OCI-LY7 (cell line): ENCODE measurements at regions not wholly inside any gene's neighbourhood (a gene's known extent, or its start where the extent isn't known, plus 50 kb on each side); places are given as distances from the start of the nearest gene placed in this dataset.

Experiments used
- BruUV-seq: library from RNA; stranded (reverse); fragments of 400-500 nt; replicated peaks from 2 replicates; lab custom pipeline; 2021; lab: Mats Ljungman, UMichigan
- CTCF ChIA-PET: fragments of 300-600 bp; sonication (Branson Sonifier 250); formaldehyde crosslinking; loops from one replicate; lab custom pipeline; 2022; ENCODE audit warnings: antibody characterized with exemption; ENCODE audit not compliant: unreplicated experiment; lab: Charles Lee
- POLR2A ChIA-PET: fragments of 300-600 bp; sonication (Branson Sonifier 250); formaldehyde crosslinking; loops from one replicate; lab custom pipeline; 2022; ENCODE audit warnings: antibody characterized with exemption; lab: Charles Lee
- DNase-seq: peaks from one replicate; pipeline ENCODE4 v3.0.0-alpha.2; 2015; ENCODE audit warnings: low spot score
- H2AFZ ChIP-seq: fragments of 200-600 bp; sonication (generic), shearing (Covaris generic); 2 replicates; pipeline ENCODE4 v1.6.1; 2014; ENCODE audit warnings: mild to moderate bottlenecking, antibody characterized with exemption, low read length, moderate library complexity
- H3K27ac ChIP-seq: fragments of 200-600 bp; sonication (generic); 2 replicates; pipeline ENCODE4 v1.5.1; 2014; ENCODE audit warnings: mixed run types, low read depth, mild to moderate bottlenecking, moderate library complexity, low read length, inconsistent platforms; ENCODE audit not compliant: poor library complexity, severe bottlenecking
- H3K36me3 ChIP-seq: fragments of 200-600 bp; sonication (generic); 2 replicates; pipeline ENCODE4 v1.6.1; 2014; ENCODE audit warnings: mild to moderate bottlenecking, antibody characterized with exemption, low read length, moderate library complexity, mixed read lengths; ENCODE audit not compliant: insufficient read depth
- H3K4me1 ChIP-seq: fragments of 200-600 bp; sonication (generic); 2 replicates; pipeline ENCODE4 v1.5.1; 2014; ENCODE audit warnings: mild to moderate bottlenecking, low read length; ENCODE audit not compliant: insufficient read depth, poor library complexity, severe bottlenecking
- H3K4me2 ChIP-seq: fragments of 200-600 bp; sonication (generic); 2 replicates; pipeline ENCODE4 v1.6.1; 2014; ENCODE audit warnings: mild to moderate bottlenecking, low read length
- H3K4me3 ChIP-seq: fragments of 200-600 bp; sonication (generic); 2 replicates; pipeline ENCODE4 v1.5.1; 2014; ENCODE audit warnings: mild to moderate bottlenecking, low read depth, low read length; ENCODE audit not compliant: poor library complexity, severe bottlenecking
- H3K79me2 ChIP-seq: fragments of 200-600 bp; sonication (generic); 2 replicates; pipeline ENCODE4 v1.6.1; 2016; ENCODE audit warnings: low read depth, mild to moderate bottlenecking, low read length, moderate library complexity, mixed read lengths; ENCODE audit not compliant: insufficient read depth
- H3K9me2 ChIP-seq: fragments of 200-600 bp; sonication (generic); 2 replicates; pipeline ENCODE4 v1.6.1; 2016; ENCODE audit warnings: mild to moderate bottlenecking, low read length, mixed read lengths; ENCODE audit not compliant: insufficient read depth
- H3K9me3 ChIP-seq: fragments of 200-600 bp; sonication (generic); 2 replicates; pipeline ENCODE4 v1.6.1; 2014; ENCODE audit warnings: mild to moderate bottlenecking, mixed run types, low read length, mixed read lengths
- H4K20me1 ChIP-seq: fragments of 200-600 bp; sonication (generic); 2 replicates; pipeline ENCODE4 v1.6.1; 2014; ENCODE audit warnings: mild to moderate bottlenecking, antibody characterized with exemption, low read length, moderate library complexity, mixed read lengths; ENCODE audit not compliant: insufficient read depth
- EZH2phosphoT487 ChIP-seq: fragments of 200-600 bp; sonication (generic); IDR thresholded peaks from 2 replicates; pipeline ENCODE4 v1.6.1; 2018; ENCODE audit warnings: low read depth, borderline replicate concordance, mild to moderate bottlenecking, mixed run types, antibody characterized with exemption, low read length, moderate library complexity, mixed read lengths
- intact Hi-C: fragments of 100-400 bp; cut with micrococcal nuclease; formaldehyde crosslinking; loops from one replicate; pipeline ENCODE4 v1.10.0; 2022; ENCODE audit not compliant: unreplicated experiment
- TF ChIP-seq, protein P1 (sequence below): fragments of 200-600 bp; sonication (generic); conservative IDR thresholded peaks from 2 replicates; pipeline ENCODE4 v1.5.1; 2014; ENCODE audit warnings: mild to moderate bottlenecking, antibody characterized with exemption, low read length, moderate library complexity, mixed read lengths

DNA sequence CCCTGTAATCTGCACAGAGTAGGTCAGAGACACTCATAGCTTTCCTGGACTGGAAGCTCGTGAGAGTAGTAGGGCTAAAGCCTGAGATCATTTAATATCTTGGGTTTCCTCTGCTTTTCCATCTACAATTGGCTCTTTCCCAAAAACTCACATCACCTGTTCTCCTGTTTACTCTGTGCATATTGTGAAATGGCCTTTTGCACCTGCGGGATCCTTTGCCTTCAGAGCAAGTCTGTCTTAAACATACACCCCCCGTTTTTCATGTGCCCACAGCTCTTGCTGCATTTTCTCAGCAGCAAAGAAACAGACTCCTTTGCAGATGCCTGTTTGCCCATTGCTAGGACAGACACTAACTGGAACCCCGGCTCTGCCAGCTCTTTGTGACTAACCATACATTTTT is 608.3 kb upstream of the PCDH10 start:
- ChIA-PET POLR2A (no interaction called here), CTCF (no interaction called here)
- Histone ChIP-seq H3K27ac (no peak overlapping the region), H3K4me2 (no peak overlapping the region), H3K79me2 (no peaks in the 10 kb centered on the region), H3K36me3 (peaks cover 3% of the 10 kb centered on the region; the same call in 1 of the 2 replicates), H2AFZ (peak overlapping the region; percentile 24; the same call in 1 of the 2 replicates), H4K20me1 (no peaks in the 10 kb centered on the region), H3K4me3 (no peak overlapping the region), H3K9me3 (peaks cover 24% of the 10 kb centered on the region; the same call in 1 of the 2 replicates), H3K4me1 (peaks cover 7% of the 10 kb centered on the region), H3K9me2 (no peaks in the 10 kb centered on the region)
- TF ChIP-seq, protein P1, sequence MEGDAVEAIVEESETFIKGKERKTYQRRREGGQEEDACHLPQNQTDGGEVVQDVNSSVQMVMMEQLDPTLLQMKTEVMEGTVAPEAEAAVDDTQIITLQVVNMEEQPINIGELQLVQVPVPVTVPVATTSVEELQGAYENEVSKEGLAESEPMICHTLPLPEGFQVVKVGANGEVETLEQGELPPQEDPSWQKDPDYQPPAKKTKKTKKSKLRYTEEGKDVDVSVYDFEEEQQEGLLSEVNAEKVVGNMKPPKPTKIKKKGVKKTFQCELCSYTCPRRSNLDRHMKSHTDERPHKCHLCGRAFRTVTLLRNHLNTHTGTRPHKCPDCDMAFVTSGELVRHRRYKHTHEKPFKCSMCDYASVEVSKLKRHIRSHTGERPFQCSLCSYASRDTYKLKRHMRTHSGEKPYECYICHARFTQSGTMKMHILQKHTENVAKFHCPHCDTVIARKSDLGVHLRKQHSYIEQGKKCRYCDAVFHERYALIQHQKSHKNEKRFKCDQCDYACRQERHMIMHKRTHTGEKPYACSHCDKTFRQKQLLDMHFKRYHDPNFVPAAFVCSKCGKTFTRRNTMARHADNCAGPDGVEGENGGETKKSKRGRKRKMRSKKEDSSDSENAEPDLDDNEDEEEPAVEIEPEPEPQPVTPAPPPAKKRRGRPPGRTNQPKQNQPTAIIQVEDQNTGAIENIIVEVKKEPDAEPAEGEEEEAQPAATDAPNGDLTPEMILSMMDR: no peak
- TF ChIP-seq EZH2phosphoT487: no peak
- DNase-seq: no peak
- BruUV-seq: no TSS peak
- intact Hi-C loops: no loop called here

DNA sequence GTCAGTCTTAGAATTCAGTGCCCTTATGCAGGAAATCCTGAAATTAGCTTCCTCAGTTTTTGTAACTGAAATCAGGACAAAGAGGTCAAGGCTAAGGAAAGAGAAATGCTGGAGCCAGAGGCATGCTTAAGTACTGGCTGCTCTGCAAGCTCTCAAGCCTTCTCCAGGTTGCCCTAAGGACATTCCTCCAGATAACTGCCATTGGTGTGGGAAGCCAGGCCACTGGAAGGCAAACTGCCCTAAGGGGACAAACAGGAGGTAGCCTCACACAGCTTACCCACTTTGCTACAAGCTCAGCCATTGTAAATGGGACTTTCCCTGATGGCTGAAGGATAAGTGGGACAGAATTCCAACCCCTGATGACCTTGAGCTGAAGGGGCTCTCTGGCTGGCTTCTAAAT is 606.9 kb upstream of the PCDH10 start:
- Histone ChIP-seq H3K9me2 (no peaks in the 10 kb centered on the region), H3K79me2 (no peaks in the 10 kb centered on the region), H3K4me2 (no peak overlapping the region), H2AFZ (no peak overlapping the region; the same call in 1 of the 2 replicates), H3K4me1 (peaks cover 7% of the 10 kb centered on the region), H4K20me1 (no peaks in the 10 kb centered on the region), H3K27ac (no peak overlapping the region), H3K4me3 (no peak overlapping the region), H3K36me3 (peaks cover 3% of the 10 kb centered on the region; the same call in 1 of the 2 replicates), H3K9me3 (peaks cover 23% of the 10 kb centered on the region; the same call in 1 of the 2 replicates)
- DNase-seq: no peak
- no peak for TF ChIP-seq EZH2phosphoT487
- TF ChIP-seq, protein P1: no peak
- ChIA-PET CTCF (no interaction called here), POLR2A (no interaction called here)
- intact Hi-C loops: no loop called here
- no TSS peak for BruUV-seq

DNA sequence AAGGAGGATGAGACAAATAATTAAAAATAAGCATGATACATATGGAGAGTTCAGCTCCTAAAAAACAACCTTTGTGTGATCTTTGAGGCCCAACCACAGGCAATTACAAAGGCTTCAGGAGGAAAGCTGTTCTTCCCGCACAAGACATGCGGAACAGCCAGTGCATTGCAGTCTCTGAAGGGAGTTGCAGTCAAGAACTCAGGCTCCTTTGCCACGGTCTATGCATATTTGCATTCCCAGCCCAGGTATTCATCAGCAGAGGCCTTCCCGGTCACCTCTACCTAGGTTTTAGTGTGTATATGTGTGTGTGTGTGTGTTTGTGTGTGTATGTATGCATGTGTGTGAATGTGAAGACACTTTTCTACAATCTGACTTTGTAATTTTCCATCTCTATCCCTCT is 600.6 kb upstream of the PCDH10 start:
- DNase-seq: no peak
- POLR2A ChIA-PET: interaction anchor here (0.8 kb wide), 1 partner anchor 109 kb away, joined by 4 read pairs; no protein-coding TSS in a partner anchor
- Histone ChIP-seq H3K4me3 (no peak overlapping the region), H3K9me3 (peaks cover 8% of the 10 kb centered on the region; the same call in 1 of the 2 replicates), H4K20me1 (no peaks in the 10 kb centered on the region), H3K9me2 (no peaks in the 10 kb centered on the region), H3K4me1 (no peaks in the 10 kb centered on the region), H3K36me3 (no peaks in the 10 kb centered on the region; the same call in 1 of the 2 replicates), H2AFZ (peak overlapping the region; percentile 37; the same call in 1 of the 2 replicates), H3K79me2 (no peaks in the 10 kb centered on the region), H3K4me2 (no peak overlapping the region), H3K27ac (no peak overlapping the region)
- BruUV-seq: no TSS peak
- no peak for TF ChIP-seq EZH2phosphoT487
- TF ChIP-seq, protein P1: no peak
- intact Hi-C loops: no loop called here
- CTCF ChIA-PET: no interaction called here
